Mononuclear cell (primary cell): ENCODE measurements at regions not wholly inside any gene's neighbourhood (a gene's known extent, or its start where the extent isn't known, plus 50 kb on each side); places are given as distances from the start of the nearest gene placed in this dataset.

Experiments used
- H3K27me3 ChIP-seq: 2 replicates; pipeline ENCODE4 v1.6.0; 2011; ENCODE audit warnings: low read length, control low read depth; ENCODE audit not compliant: insufficient read depth
- H3K4me1 ChIP-seq: 2 replicates; pipeline ENCODE4 v1.5.1; 2011; ENCODE audit warnings: mild to moderate bottlenecking, low read length, control low read depth; ENCODE audit not compliant: insufficient read depth
- H3K4me3 ChIP-seq: 2 replicates; pipeline ENCODE4 v1.5.1; 2011; ENCODE audit warnings: mild to moderate bottlenecking, low read length, moderate library complexity
- H3K9me3 ChIP-seq: 2 replicates; pipeline ENCODE4 v1.5.1; 2011; ENCODE audit warnings: low read depth, mild to moderate bottlenecking, control low read depth, low read length

DNA sequence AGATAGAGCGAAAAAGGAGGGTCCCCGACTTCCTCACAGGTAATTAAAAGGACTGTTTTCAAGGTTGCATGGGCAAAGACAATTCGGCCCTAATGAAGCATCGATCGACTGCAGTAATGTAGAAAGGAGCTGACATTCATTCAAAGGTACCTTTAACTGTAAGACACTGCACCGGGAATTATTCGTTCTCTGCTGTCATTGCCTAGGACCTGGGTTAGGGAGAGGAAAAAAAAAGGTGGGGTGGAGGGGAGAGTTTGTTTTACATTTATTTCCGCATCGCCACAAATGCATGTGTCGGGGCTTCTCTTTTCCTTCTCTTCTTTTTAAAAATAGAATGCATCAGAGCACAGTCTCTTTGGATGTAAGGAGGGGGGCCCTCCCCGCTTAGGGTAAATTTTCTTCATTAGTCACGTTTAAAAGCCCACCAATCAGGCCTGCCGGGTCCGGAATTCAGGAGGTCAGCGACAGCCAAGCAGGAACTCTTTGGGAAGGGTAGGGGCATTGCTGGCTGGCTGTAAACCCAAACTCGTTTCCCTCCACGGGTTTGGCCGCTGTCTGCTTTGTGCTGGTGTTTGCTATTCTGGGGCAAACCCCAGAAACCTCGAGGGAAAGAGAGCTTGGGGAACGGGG lies 496.2 kb upstream of the ZFHX3 start:
- Histone ChIP-seq H3K4me3 (no peak overlapping the region), H3K4me1 (no peaks in the 10 kb centered on the region), H3K9me3 (no peaks in the 10 kb centered on the region), H3K27me3 (peaks cover 38% of the 10 kb centered on the region)

GRCh38 chr16:73543331-73543969 lies 495.5 kb upstream of the ZFHX3 start:
- Histone ChIP-seq H3K4me3 (no peak overlapping the region), H3K4me1 (no peaks in the 10 kb centered on the region), H3K9me3 (no peaks in the 10 kb centered on the region), H3K27me3 (peaks cover 38% of the 10 kb centered on the region)

DNA sequence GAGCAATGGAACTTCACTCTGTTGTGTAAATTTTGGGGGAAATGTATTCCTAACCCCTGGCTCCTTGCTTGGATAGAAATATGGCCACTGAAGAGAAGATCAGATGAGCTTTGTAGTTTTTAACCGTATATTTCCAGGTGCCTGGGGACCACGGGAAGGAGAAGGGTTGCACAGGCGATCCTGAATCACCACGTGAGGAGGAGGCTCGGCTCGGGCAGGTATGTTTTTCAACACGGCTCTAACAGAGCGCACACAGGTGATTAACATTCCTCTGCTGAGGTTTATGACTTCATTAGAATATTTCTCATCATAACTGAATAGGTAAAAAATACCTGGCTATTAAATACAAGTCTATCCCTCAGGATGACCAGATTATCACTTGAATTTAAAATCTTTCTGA lies 495.0 kb upstream of the ZFHX3 start:
- peaks cover 35% of the 10 kb centered on the region for H3K27me3 ChIP-seq
- no peaks in the 10 kb centered on the region for H3K4me1 ChIP-seq
- no peaks in the 10 kb centered on the region for H3K9me3 ChIP-seq
- no peak overlapping the region for H3K4me3 ChIP-seq

DNA sequence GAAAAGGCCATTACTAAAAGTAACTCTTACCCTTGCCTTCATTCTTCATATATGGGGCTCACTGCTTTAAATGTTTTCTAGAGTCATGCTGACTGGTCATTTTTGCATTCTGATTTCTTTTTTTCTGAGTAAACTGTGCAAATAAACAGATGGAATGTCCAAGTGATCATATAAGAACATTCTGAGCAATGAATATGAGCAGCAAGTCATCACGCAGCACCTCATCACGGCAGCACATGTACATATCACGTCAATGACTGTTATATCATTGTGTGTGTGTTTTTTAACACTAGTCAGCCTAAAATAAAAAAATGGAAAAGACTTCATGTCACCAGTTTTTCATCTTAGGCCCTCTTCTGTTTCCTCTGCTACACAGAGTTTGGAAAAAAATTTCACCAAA lies 490.0 kb upstream of the ZFHX3 start:
- H3K27me3 ChIP-seq: no peaks in the 10 kb centered on the region
- no peaks in the 10 kb centered on the region for H3K9me3 ChIP-seq
- no peak overlapping the region for H3K4me3 ChIP-seq
- H3K4me1 ChIP-seq: no peaks in the 10 kb centered on the region

DNA sequence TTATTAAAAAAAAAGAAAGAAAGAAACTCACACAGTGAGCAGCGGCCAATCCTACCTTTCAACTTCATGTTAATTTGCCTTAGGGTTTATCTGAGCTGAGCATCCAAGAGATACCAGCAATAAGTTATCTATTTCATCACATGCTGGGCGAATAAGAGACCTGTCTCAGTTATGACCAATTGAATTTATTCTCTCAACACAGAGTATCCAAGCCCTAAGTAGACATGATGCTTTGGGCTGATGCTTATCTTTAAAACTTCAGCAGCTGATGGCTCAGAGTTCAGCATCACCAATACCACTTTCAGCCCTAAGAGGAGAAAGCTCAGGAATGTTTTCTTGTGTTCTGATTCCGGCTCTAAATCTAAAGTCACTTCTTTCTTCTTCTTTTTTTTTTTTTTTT lies 489.0 kb upstream of the ZFHX3 start:
- H3K9me3 ChIP-seq: no peaks in the 10 kb centered on the region
- H3K4me3 ChIP-seq: no peak overlapping the region
- no peaks in the 10 kb centered on the region for H3K27me3 ChIP-seq
- H3K4me1 ChIP-seq: no peaks in the 10 kb centered on the region

DNA sequence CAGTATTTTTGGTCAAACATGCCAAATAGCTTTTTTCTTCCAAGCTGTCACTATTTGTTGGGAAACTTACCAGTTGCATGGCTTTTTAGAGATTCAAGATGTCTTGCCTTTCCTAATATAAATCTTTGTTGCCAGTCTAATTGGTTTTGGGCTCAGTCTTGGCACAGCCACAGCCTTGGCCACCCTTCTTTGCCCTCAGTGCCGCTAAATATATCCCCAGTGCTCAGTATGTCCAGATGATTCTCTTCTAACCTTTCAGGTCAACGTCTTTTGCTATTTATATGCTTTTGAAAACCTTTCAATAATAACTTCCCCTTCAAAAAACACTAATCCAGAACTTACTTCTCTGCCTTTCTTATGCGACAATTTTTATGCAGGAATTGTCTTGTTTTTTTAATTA lies 483.1 kb upstream of the ZFHX3 start:
- Histone ChIP-seq H3K4me3 (no peak overlapping the region), H3K27me3 (no peaks in the 10 kb centered on the region), H3K9me3 (no peaks in the 10 kb centered on the region), H3K4me1 (no peaks in the 10 kb centered on the region)

DNA sequence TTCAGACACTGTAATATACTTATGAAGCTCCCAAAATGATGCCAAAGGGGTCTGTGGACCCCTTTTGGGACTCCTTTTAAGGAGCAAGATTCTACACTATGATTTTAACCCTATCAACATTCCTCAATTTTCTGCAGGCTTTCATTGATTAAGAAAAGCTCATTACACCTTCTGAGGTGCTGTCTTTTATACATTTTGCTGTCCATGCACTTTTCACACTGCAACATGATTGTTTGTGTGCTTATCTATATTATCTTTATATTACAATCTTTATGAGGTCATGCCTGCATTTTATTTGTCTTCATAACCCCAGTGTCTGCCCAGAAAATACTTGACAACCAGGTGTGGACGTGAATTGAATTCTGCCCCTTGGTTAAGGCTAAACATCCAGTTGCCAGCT lies 482.6 kb upstream of the ZFHX3 start:
- no peak overlapping the region for H3K4me3 ChIP-seq
- H3K9me3 ChIP-seq: no peaks in the 10 kb centered on the region
- H3K4me1 ChIP-seq: no peaks in the 10 kb centered on the region
- no peaks in the 10 kb centered on the region for H3K27me3 ChIP-seq

DNA sequence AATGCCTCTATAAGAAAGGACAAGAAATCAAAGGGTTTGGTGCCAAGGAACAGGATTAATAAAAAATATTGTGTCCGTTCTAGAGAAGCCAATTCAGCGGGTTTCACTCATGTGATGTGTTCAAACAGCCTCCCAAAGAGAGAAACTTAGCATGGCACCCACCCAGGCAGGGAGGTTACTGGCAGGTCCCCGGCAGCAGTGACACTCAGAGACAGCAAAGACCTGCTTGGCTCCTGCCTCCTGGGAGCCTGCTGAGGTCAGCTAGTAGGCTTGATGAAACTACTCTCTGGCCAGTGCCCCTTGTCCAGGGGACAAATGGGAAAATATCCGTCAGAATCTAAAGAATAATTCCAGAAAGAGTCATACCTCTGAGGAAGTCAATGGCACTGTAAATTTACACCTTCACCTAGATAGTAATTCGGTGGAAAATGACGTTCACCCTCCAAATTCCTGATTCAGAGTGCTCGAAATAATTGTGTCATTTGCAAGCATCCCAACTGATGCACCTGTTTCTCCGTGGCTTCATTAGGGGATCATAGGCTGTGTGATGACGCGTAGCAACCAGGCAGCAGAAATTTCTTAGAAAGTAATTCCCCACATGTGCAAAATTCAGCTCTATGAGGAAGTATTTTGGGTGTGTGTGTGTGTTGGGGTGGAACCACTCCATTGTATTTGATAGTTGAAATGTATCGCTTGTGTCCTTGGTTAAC lies 481.5 kb upstream of the ZFHX3 start:
- Histone ChIP-seq H3K4me1 (no peaks in the 10 kb centered on the region), H3K9me3 (no peaks in the 10 kb centered on the region), H3K4me3 (no peak overlapping the region), H3K27me3 (no peaks in the 10 kb centered on the region)

DNA sequence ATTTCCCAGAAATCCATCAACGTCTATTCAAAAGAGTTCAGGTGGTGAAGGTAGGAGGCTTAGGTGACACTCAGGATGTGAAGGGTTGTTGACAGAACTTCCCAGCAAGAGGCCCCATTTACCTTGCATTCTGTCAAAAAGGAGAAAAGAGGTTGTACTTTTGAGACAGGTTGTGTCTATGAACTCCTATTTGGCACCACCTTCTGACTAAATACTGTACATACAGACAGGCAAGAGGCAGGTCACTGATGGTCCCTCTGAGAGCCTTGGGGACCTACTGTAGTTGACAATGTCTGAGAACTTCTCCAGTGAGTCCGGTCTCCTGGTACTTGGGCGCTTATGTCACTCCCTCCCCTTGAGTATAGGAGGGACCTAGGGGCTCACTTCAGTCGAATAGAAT lies 479.3 kb upstream of the ZFHX3 start:
- H3K4me1 ChIP-seq: no peaks in the 10 kb centered on the region
- H3K9me3 ChIP-seq: no peaks in the 10 kb centered on the region
- H3K27me3 ChIP-seq: no peaks in the 10 kb centered on the region

GRCh38 chr16:73526011-73526804 lies 478.3 kb upstream of the ZFHX3 start:
- H3K27me3 ChIP-seq: no peaks in the 10 kb centered on the region
- no peaks in the 10 kb centered on the region for H3K9me3 ChIP-seq
- H3K4me1 ChIP-seq: no peaks in the 10 kb centered on the region
- H3K4me3 ChIP-seq: no peak overlapping the region

More for the DNA sequence above, 479.3 kb upstream of the ZFHX3 start:
- no peak overlapping the region for H3K4me3 ChIP-seq

- H3K4me3 ChIP-seq: no peak overlapping the region
- H3K27me3 ChIP-seq: no peaks in the 10 kb centered on the region
- H3K4me1 ChIP-seq: no peaks in the 10 kb centered on the region
- no peaks in the 10 kb centered on the region for H3K9me3 ChIP-seq
Measured at GRCh38 chr16:73523209-73523608, 475.3 kb upstream of the ZFHX3 start.

DNA sequence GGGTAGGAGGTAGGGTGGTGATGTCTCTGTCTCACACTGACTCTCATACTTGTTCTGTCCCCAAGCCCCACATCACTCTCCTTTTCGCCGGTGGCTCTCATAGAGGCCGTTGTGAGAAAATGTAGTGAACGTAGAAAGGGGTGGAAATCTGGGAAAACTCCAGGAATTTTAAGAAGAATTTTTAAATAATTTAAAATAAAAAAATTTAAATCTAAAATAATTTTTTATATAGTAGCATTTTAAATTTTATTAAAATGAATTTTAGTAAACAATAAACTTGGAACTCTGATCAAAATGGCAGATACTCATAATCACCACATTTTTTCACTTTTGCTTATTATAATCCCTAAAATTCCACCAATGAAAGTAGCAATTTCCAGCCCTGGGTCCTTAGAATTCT lies 473.6 kb upstream of the ZFHX3 start:
- H3K9me3 ChIP-seq: no peaks in the 10 kb centered on the region
- no peaks in the 10 kb centered on the region for H3K27me3 ChIP-seq

DNA sequence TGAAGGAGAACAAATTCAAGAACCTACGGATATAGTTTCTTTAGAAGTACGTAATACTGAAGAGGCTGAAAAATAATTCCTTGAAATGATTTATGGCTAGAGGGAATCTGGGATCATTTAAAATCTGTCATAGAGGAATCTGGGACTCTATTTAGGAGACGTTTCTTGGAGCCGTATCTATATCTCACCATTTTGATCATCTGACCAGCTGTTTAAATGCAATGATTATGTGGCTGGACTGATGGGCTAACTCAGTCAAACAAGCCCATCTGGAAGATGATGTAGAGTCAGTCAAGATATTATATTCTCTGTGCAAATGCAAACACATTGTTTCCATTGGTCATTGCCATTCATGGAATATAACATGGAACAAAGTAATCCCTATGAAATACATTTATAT lies 467.7 kb upstream of the ZFHX3 start:
- no peak overlapping the region for H3K4me3 ChIP-seq

More for the DNA sequence above, 473.6 kb upstream of the ZFHX3 start:
- no peaks in the 10 kb centered on the region for H3K4me1 ChIP-seq
- no peak overlapping the region for H3K4me3 ChIP-seq

GRCh38 chr16:73510852-73511251 lies 462.9 kb upstream of the ZFHX3 start:
- Histone ChIP-seq H3K9me3 (no peaks in the 10 kb centered on the region), H3K4me1 (no peaks in the 10 kb centered on the region), H3K27me3 (no peaks in the 10 kb centered on the region), H3K4me3 (no peak overlapping the region)

More for the DNA sequence above, 467.7 kb upstream of the ZFHX3 start:
- Histone ChIP-seq H3K27me3 (no peaks in the 10 kb centered on the region), H3K4me1 (no peaks in the 10 kb centered on the region), H3K9me3 (no peaks in the 10 kb centered on the region)

DNA sequence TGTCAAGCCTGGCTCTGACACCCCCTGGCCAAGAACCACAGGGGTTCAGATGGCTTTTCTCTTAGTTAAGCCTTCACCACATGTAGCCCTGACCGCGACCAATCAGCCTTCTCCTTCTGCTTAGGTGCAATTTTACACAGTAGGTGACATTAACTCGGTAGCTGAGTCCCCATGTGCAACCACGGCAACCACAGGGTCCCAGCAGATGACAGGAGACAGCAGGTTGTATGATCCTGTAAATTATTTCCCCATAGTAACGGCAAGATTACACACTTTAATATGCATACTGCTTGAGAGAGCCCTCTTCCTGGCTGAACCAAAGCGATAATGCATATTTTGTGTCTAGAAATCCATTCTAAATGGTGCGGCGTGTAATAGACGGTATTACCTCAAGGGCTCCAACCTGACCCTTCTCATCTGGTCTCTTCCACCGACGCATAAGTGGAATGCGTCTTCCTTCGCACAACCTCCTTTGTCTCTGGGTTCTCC lies 458.7 kb upstream of the ZFHX3 start:
- H3K9me3 ChIP-seq: no peaks in the 10 kb centered on the region
- no peaks in the 10 kb centered on the region for H3K4me1 ChIP-seq
- no peak overlapping the region for H3K4me3 ChIP-seq
- no peaks in the 10 kb centered on the region for H3K27me3 ChIP-seq
